SH-SY5Y (cell line): ENCODE measurements at regions not wholly inside any gene's neighbourhood (a gene's known extent, or its start where the extent isn't known, plus 50 kb on each side); places are given as distances from the start of the nearest gene placed in this dataset.

Experiments used
- GATA2 ChIP-seq: IDR thresholded peaks from 2 replicates; pipeline ENCODE4 v1.6.1; 2011; ENCODE audit warnings: mild to moderate bottlenecking, low read depth, low read length
- GATA3 ChIP-seq: IDR thresholded peaks from 2 replicates; pipeline ENCODE4 v1.6.1; 2011; ENCODE audit warnings: low read depth, mild to moderate bottlenecking, low read length, moderate library complexity

DNA sequence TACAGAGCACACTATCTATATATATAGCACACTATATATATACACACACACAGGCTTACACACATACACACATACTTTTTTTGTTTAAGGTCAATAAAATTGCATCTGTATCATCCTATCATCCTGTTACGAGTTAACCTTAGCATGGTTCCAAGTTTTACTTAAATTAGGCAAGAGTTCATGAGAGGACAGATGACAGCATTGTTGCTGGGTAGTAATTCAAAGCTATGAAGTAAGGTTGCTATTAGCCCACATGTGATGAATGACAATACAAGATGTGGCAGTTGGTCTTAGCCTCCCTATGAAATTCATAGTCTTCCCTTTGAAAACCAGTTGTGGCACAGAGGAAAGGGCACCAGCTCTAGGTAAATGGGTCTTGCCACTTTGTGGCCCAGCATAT lies 438.1 kb downstream of the ACTL7B start:
- TF ChIP-seq GATA2, result no peak
- TF ChIP-seq GATA3, result no peak
